GM23248 (cell line): ENCODE measurements at regions not wholly inside any gene's neighbourhood (a gene's known extent, or its start where the extent isn't known, plus 50 kb on each side); places are given as distances from the start of the nearest gene placed in this dataset.

ENCODE experiments used
- DNase-seq: peaks from one replicate; pipeline ENCODE4 v3.0.0-alpha.2; 2015
- H2AFZ ChIP-seq: fragments of 200-600 bp; sonication (generic); 2 replicates; pipeline ENCODE4 v1.6.1; 2016; ENCODE audit warnings: antibody characterized with exemption
- H3F3A ChIP-seq: fragments of 200-600 bp; sonication (generic); 2 replicates; pipeline ENCODE4 v1.6.1; 2016; ENCODE audit warnings: mild to moderate bottlenecking, antibody characterized with exemption, mixed run types; ENCODE audit not compliant: insufficient read depth
- H3K27ac ChIP-seq: fragments of 200-600 bp; sonication (generic); 2 replicates; pipeline ENCODE4 v1.5.1; 2016; ENCODE audit warnings: mild to moderate bottlenecking
- H3K27me3 ChIP-seq: fragments of 200-600 bp; sonication (generic); replicated peaks from 2 replicates; pipeline ENCODE4 v1.6.1; 2016; ENCODE audit warnings: mild to moderate bottlenecking; ENCODE audit not compliant: insufficient read depth
- H3K36me3 ChIP-seq: fragments of 200-600 bp; sonication (generic); 2 replicates; pipeline ENCODE4 v1.6.1; 2016; ENCODE audit warnings: low read depth, mild to moderate bottlenecking
- H3K4me1 ChIP-seq: fragments of 200-600 bp; sonication (generic); 2 replicates; pipeline ENCODE4 v1.6.1; 2016; ENCODE audit warnings: mild to moderate bottlenecking; ENCODE audit not compliant: insufficient read depth
- H3K4me2 ChIP-seq: fragments of 200-600 bp; sonication (generic); one replicate; pipeline ENCODE4 v1.6.1; 2016; ENCODE audit warnings: mild to moderate bottlenecking; ENCODE audit not compliant: unreplicated experiment
- H3K4me3 ChIP-seq: fragments of 200-600 bp; sonication (generic); 2 replicates; pipeline ENCODE4 v1.5.1; 2016; ENCODE audit warnings: mild to moderate bottlenecking
- H3K79me2 ChIP-seq: fragments of 200-600 bp; sonication (generic); 2 replicates; pipeline ENCODE4 v1.6.1; 2016; ENCODE audit warnings: mild to moderate bottlenecking; ENCODE audit not compliant: insufficient read depth
- H3K9ac ChIP-seq: fragments of 200-600 bp; sonication (generic); 2 replicates; pipeline ENCODE4 v1.6.1; 2016; ENCODE audit warnings: mild to moderate bottlenecking
- H3K9me2 ChIP-seq: fragments of 200-600 bp; sonication (generic); 2 replicates; pipeline ENCODE4 v1.6.1; 2016; ENCODE audit warnings: mixed run types, mild to moderate bottlenecking, moderate library complexity; ENCODE audit not compliant: insufficient read depth
- H3K9me3 ChIP-seq: fragments of 200-600 bp; sonication (generic); one replicate; pipeline ENCODE4 v1.6.1; 2017; ENCODE audit warnings: low read depth
- H4K20me1 ChIP-seq: fragments of 200-600 bp; sonication (generic); 2 replicates; pipeline ENCODE4 v1.6.0; 2016; ENCODE audit not compliant: insufficient read depth
- EZH2 ChIP-seq: fragments of 200-600 bp; sonication (generic); IDR thresholded peaks from 2 replicates; pipeline ENCODE4 v1.6.1; 2018; ENCODE audit warnings: antibody characterized with exemption, mild to moderate bottlenecking; ENCODE audit not compliant: insufficient read depth, poor library complexity, severe bottlenecking
- EZH2phosphoT487 ChIP-seq: fragments of 200-600 bp; sonication (generic); IDR thresholded peaks from 2 replicates; pipeline ENCODE4 v1.6.1; 2018; ENCODE audit warnings: antibody characterized with exemption, moderate library complexity, mild to moderate bottlenecking, low read depth; ENCODE audit not compliant: insufficient read depth
- WGBS, 2 experiments: methylation state at CpG; one replicate each; pipeline ENCODE4 v1.1.6; 2015 to 2017; ENCODE audit warnings: low lambda C conversion rate in 2 of 2, low coverage in 1 of 2; ENCODE audit errors: missing lambda C conversion rate in 2 of 2; 5-methylcytosine and 5-hydroxymethylcytosine counted together
- in situ Hi-C: fragments of 300-500 bp; cut with MboI; formaldehyde crosslinking; loops from 2 replicates; pipeline ENCODE4 v1.15.0; 2020

- no peaks in the 10 kb centered on the region for H3K36me3 ChIP-seq
- H3K9ac ChIP-seq: no peak overlapping the region
- H3F3A ChIP-seq: no peaks in the 10 kb centered on the region
- no peaks in the 10 kb centered on the region for H4K20me1 ChIP-seq
- H3K27me3 ChIP-seq: no peaks in the 10 kb centered on the region
- no peak overlapping the region for H3K4me2 ChIP-seq
- DNase-seq: no peak
- 41 to 44% methylated on average over 5 of the region's 5 CpGs for WGBS, 2 experiments
- TF ChIP-seq EZH2 (no peak), EZH2phosphoT487 (no peak)
- in situ Hi-C loops: no loop called here
- no peaks in the 10 kb centered on the region for H3K9me3 ChIP-seq
- no peaks in the 10 kb centered on the region for H3K79me2 ChIP-seq
- H3K4me1 ChIP-seq: no peaks in the 10 kb centered on the region
- H3K9me2 ChIP-seq: no peaks in the 10 kb centered on the region
- H2AFZ ChIP-seq: no peak overlapping the region
- H3K4me3 ChIP-seq: no peak overlapping the region
- no peak overlapping the region for H3K27ac ChIP-seq
Observed at GRCh38 chr9:1400983-1401382, 350.8 kb downstream of the DMRT2 start.

- in situ Hi-C loops: no loop called here
- Histone ChIP-seq H2AFZ (no peak overlapping the region), H3K27me3 (no peaks in the 10 kb centered on the region), H3F3A (no peaks in the 10 kb centered on the region), H3K4me2 (no peak overlapping the region), H3K9me2 (no peaks in the 10 kb centered on the region), H3K9me3 (no peaks in the 10 kb centered on the region), H3K9ac (no peak overlapping the region), H3K27ac (no peak overlapping the region), H3K36me3 (no peaks in the 10 kb centered on the region), H3K79me2 (no peaks in the 10 kb centered on the region), H3K4me3 (no peak overlapping the region), H4K20me1 (no peaks in the 10 kb centered on the region), H3K4me1 (no peaks in the 10 kb centered on the region)
- DNase-seq: no peak
- TF ChIP-seq EZH2 (no peak), EZH2phosphoT487 (no peak)
- 31 to 37% methylated on average over 4 of the region's 4 CpGs for WGBS, 2 experiments
Observed at GRCh38 chr9:1404940-1405339, 354.8 kb downstream of the DMRT2 start.

DNA sequence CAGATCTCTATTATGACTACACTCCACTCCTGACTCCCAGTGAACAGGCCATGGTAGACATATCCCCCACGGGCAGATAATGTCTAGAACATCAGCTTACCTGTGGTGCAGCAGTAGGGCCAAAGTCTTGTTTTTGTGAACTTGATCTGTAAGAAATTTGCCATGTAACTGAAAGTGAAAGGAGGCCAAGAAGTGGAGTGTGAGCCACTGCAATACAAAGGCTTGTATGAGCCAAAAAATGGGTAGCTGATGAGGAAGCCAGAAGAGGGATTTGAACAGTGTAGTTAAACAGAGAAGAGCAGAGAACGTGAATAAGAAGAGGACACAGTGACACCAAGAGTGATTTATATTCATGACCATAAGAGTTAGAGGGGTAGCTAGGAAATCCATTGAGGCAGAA lies 361.7 kb downstream of the DMRT2 start:
- H3F3A ChIP-seq: no peaks in the 10 kb centered on the region
- in situ Hi-C loops: no loop called here
- TF ChIP-seq EZH2 (no peak), EZH2phosphoT487 (no peak)
- H3K4me2 ChIP-seq: no peak overlapping the region
- H3K4me3 ChIP-seq: no peak overlapping the region
- DNase-seq: no peak
- H3K27ac ChIP-seq: no peak overlapping the region
- 3 to 7% methylated on average over 2 of the region's 2 CpGs for WGBS, 2 experiments
- H3K36me3 ChIP-seq: no peaks in the 10 kb centered on the region
- no peaks in the 10 kb centered on the region for H3K4me1 ChIP-seq
- H3K9me3 ChIP-seq: no peaks in the 10 kb centered on the region
- H2AFZ ChIP-seq: no peak overlapping the region
- H3K9me2 ChIP-seq: no peaks in the 10 kb centered on the region
- H3K79me2 ChIP-seq: no peaks in the 10 kb centered on the region
- H3K9ac ChIP-seq: no peak overlapping the region
- H3K27me3 ChIP-seq: no peaks in the 10 kb centered on the region
- no peaks in the 10 kb centered on the region for H4K20me1 ChIP-seq

GRCh38 chr9:1414711-1415131 lies 364.6 kb downstream of the DMRT2 start:
- 46 to 52% methylated on average over 2 of the region's 2 CpGs for WGBS, 2 experiments
- H3K9ac ChIP-seq: no peak overlapping the region

GRCh38 chr9:1415146-1415545 lies 365.0 kb downstream of the DMRT2 start:
- Histone ChIP-seq H3K27ac (no peak overlapping the region), H4K20me1 (no peaks in the 10 kb centered on the region), H3K79me2 (no peaks in the 10 kb centered on the region), H3K4me3 (no peak overlapping the region), H3K4me2 (no peak overlapping the region), H2AFZ (no peak overlapping the region), H3K4me1 (no peaks in the 10 kb centered on the region), H3K27me3 (no peaks in the 10 kb centered on the region), H3K9me3 (no peaks in the 10 kb centered on the region), H3K9me2 (no peaks in the 10 kb centered on the region), H3F3A (no peaks in the 10 kb centered on the region), H3K9ac (no peak overlapping the region), H3K36me3 (no peaks in the 10 kb centered on the region)
- TF ChIP-seq EZH2phosphoT487: no peak
- no peak for TF ChIP-seq EZH2
- in situ Hi-C loops: no loop called here
- no peak for DNase-seq
- WGBS, 2 experiments: 4% methylated on average over 2 of the region's 2 CpGs

More at GRCh38 chr9:1414711-1415131, 364.6 kb downstream of the DMRT2 start:
- Histone ChIP-seq H3F3A (no peaks in the 10 kb centered on the region), H3K79me2 (no peaks in the 10 kb centered on the region), H3K27ac (no peak overlapping the region), H3K36me3 (no peaks in the 10 kb centered on the region), H3K9me2 (no peaks in the 10 kb centered on the region), H3K4me3 (no peak overlapping the region), H3K4me2 (no peak overlapping the region), H2AFZ (no peak overlapping the region), H4K20me1 (no peaks in the 10 kb centered on the region), H3K27me3 (no peaks in the 10 kb centered on the region), H3K4me1 (no peaks in the 10 kb centered on the region), H3K9me3 (no peaks in the 10 kb centered on the region)
- DNase-seq: no peak
- TF ChIP-seq EZH2phosphoT487: no peak
- TF ChIP-seq EZH2: no peak
- in situ Hi-C loops: no loop called here
